Nephron progenitor cell (in vitro differentiated cells): ENCODE measurements at regions not wholly inside any gene's neighbourhood (a gene's known extent, or its start where the extent isn't known, plus 50 kb on each side); places are given as distances from the start of the nearest gene placed in this dataset.

Experiments used
- DNase-seq: peaks from one replicate; pipeline ENCODE4 v3.0.0; 2021
- H3K27ac Mint-ChIP-seq: 2 replicates; pipeline ENCODE4 v1.8.0; 2021; ENCODE audit warnings: mild to moderate bottlenecking, moderate library complexity, mixed read lengths
- H3K27me3 Mint-ChIP-seq: 2 replicates; pipeline ENCODE4 v1.8.0; 2021; ENCODE audit warnings: mild to moderate bottlenecking, low read depth, mixed read lengths; ENCODE audit not compliant: poor library complexity
- H3K36me3 Mint-ChIP-seq: 2 replicates; pipeline ENCODE4 v1.8.0; 2021; ENCODE audit warnings: low read depth, mixed read lengths
- H3K4me1 Mint-ChIP-seq: 2 replicates; pipeline ENCODE4 v1.8.0; 2021; ENCODE audit warnings: mixed read lengths
- H3K4me3 Mint-ChIP-seq: 2 replicates; pipeline ENCODE4 v1.8.0; 2021; ENCODE audit warnings: mild to moderate bottlenecking, moderate library complexity, mixed read lengths
- H3K9me3 Mint-ChIP-seq: 2 replicates; pipeline ENCODE4 v1.8.0; 2021; ENCODE audit warnings: mild to moderate bottlenecking, moderate library complexity, mixed read lengths
- TF ChIP-seq, protein P1 (sequence below): fragments of 200-600 bp; sonication (generic); IDR thresholded peaks from 2 replicates; pipeline ENCODE4 v1.5.0; 2021; ENCODE audit warnings: antibody characterized with exemption

DNA sequence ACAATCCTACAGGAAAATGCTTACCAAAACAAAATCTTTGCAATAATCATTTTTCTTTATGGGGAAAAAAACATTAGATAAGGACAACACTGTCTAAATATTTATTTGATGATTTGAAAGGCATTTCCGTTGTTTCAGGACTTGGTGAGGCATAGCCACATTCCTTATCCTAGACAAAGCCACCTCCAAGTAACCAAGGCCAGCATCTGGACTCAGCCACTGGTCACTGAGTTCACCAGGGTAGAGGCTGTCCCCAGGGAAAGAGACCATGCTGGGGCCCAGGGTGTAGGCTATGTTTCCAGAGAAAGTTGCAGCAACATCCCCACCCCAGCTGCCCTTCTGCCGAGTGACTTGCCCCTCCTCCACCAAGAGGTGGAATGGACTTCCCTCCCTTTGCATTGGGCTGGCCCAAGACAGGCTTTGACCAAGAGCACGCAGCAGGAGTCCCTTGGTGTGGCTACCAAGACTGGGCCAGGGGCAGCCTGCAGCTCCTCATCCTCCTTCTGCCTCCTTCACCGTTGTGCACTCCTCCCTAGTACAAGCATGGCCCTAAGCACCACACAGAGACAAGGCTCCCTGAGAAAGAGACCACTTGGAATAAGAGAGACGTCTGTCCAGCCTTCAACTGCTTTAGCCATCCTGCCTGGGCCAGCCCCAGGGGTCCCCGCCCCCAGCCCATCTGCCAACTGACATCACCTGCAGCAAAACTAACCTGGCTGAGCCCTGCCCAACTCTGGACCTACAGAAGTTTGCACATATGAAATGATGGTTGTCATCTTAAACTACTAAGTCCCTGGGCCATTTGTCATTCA lies 68.1 kb upstream of the SPIN1 start:
- Mint-ChIP-seq H3K4me1 (peaks cover 12% of the 10 kb centered on the region), H3K4me3 (no peak overlapping the region), H3K27me3 (peaks cover 3% of the 10 kb centered on the region), H3K36me3 (no peaks in the 10 kb centered on the region), H3K27ac (no peak overlapping the region), H3K9me3 (no peaks in the 10 kb centered on the region)
- TF ChIP-seq, protein P1, sequence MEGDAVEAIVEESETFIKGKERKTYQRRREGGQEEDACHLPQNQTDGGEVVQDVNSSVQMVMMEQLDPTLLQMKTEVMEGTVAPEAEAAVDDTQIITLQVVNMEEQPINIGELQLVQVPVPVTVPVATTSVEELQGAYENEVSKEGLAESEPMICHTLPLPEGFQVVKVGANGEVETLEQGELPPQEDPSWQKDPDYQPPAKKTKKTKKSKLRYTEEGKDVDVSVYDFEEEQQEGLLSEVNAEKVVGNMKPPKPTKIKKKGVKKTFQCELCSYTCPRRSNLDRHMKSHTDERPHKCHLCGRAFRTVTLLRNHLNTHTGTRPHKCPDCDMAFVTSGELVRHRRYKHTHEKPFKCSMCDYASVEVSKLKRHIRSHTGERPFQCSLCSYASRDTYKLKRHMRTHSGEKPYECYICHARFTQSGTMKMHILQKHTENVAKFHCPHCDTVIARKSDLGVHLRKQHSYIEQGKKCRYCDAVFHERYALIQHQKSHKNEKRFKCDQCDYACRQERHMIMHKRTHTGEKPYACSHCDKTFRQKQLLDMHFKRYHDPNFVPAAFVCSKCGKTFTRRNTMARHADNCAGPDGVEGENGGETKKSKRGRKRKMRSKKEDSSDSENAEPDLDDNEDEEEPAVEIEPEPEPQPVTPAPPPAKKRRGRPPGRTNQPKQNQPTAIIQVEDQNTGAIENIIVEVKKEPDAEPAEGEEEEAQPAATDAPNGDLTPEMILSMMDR = no peak
- no peak for DNase-seq

DNA sequence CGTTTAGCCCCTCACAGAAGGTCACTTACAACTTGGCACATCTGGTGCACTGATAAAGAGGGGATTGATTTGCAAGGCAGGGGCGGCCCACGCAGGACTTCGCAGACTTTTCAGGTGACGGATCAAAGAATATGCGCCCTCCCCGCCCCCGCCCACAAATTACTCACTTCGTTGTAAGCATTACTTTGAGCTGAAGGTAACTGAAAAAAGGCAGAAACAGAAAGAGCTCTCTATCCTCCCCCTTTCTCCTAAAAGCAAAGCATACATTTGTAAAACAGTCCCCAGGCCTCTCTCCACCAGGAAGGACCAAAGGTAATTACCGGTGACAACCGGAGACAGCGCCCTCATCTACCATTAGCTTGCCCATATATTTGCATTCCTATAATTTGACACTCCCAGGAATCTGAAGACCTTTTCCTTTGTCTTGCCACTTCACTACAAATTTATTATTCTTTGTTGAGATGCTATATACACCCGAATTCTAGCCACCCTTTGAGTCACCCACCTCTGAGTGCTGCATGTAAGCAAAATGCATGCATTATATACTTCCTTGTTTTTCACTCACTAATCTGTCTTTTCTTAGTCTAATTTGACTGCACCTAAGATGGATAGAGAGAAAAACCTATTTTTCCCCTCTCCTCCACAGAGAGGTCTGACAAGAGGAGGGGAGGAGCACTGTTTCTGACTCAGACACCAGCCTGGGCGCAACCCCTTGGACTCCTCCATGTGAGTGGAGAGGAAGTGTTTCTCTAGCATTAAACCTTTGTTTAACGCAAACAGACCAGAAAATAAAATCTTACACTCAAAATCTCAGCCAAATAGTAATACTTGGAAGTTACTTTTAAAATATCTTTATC lies 74.7 kb upstream of the SPIN1 start:
- peak; percentile 7 for DNase-seq
- no peaks in the 10 kb centered on the region for H3K9me3 Mint-ChIP-seq
- peaks cover 35% of the 10 kb centered on the region for H3K4me1 Mint-ChIP-seq
- no peaks in the 10 kb centered on the region for H3K36me3 Mint-ChIP-seq
- TF ChIP-seq, protein P1 = peak; percentile 21
- H3K27ac Mint-ChIP-seq = peak overlapping the region; percentile 68
- peaks cover 4% of the 10 kb centered on the region for H3K27me3 Mint-ChIP-seq
- H3K4me3 Mint-ChIP-seq = peak overlapping the region; percentile 25

DNA sequence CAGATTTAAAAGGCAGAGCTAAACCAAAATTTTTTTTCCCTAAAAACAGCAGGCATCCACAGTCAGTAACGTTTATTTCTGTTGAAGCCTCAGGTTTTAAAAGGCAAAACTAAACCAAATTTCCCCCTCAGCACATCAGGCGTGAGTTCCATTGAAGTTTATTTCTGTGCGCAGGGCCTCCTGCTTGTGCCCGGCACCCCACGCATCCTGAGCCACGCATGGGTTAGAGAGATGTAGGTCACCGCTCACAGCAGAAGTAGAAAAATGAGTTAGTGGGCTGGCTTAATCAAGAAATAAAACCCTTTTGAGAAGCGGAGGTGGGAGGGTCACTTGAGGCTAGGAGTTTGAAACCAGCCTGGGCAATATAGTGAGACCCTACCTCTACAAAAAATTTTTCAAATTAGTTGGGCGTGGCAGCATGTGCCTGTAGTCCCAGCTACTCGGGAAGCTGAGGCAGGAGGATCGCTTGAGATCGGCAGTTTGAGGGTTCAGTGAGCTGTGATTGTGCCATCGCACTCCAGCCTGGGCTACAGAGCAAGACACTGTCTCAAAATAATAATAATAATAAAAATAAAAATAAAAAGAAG lies 75.6 kb upstream of the SPIN1 start:
- Mint-ChIP-seq H3K4me1 (peaks cover 29% of the 10 kb centered on the region), H3K27me3 (peaks cover 7% of the 10 kb centered on the region), H3K4me3 (no peak overlapping the region), H3K27ac (peak overlapping the region; percentile 51), H3K36me3 (no peaks in the 10 kb centered on the region), H3K9me3 (no peaks in the 10 kb centered on the region)
- DNase-seq = no peak
- TF ChIP-seq, protein P1 = no peak

DNA sequence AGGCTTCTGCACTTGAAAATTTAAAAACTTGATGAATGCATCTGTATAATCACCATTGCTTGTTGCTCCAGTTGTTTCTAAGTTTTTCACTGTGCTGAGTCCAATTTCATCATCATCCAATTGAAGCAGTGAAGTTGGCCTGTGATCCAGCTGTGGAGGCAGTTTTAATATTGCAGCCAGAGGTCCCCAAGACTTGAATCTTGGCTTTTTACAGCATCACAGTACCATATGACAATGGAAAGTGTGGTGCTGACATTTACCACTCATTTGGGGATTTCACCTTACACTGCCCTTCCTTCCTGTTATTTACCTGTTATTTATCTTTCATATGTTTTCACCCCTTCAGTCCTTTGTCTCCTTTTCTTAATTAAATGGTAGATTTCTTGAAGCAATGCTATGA lies 76.2 kb upstream of the SPIN1 start:
- DNase-seq = no peak
- H3K27ac Mint-ChIP-seq = peak overlapping the region; percentile 51
- no peaks in the 10 kb centered on the region for H3K9me3 Mint-ChIP-seq
- TF ChIP-seq, protein P1 = no peak
- peaks cover 29% of the 10 kb centered on the region for H3K4me1 Mint-ChIP-seq
- no peaks in the 10 kb centered on the region for H3K36me3 Mint-ChIP-seq
- no peak overlapping the region for H3K4me3 Mint-ChIP-seq
- peaks cover 7% of the 10 kb centered on the region for H3K27me3 Mint-ChIP-seq

DNA sequence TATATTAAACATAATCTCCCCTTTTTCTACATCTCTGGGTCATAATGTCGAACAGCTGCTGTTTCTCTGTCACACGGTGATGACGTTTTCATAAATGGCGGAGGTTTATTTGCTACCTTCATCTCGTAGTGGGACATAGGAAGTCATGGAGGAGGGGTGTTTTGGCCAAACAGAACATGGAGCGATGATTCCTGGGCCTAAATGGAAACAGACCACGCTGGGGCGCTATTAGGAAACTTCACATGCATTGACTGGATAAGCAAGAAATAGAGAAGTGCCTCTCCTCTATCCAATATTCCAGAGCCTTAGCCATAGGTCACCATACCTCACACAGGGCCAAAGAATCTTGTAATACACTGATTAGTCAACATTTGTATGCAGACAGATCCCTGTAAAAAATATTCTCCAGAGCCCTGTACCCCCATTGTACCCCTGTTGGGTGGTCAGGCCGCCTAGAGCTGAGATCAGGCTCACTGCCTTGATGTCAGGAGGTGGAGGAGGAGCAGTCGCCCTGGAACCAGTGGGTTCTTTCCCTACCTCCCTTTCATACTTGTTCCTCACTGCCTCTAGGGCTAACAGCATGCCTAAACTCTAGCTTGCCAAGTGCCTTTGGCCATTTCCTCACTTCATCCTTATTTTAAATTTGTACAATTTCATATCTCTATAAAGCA lies 77.8 kb upstream of the SPIN1 start:
- no peak overlapping the region for H3K27ac Mint-ChIP-seq
- no peaks in the 10 kb centered on the region for H3K9me3 Mint-ChIP-seq

More for the DNA sequence above, 77.8 kb upstream of the SPIN1 start:
- Mint-ChIP-seq H3K4me1 (peaks cover 29% of the 10 kb centered on the region), H3K27me3 (peaks cover 7% of the 10 kb centered on the region), H3K36me3 (no peaks in the 10 kb centered on the region), H3K4me3 (no peak overlapping the region)
- TF ChIP-seq, protein P1 = no peak
- no peak for DNase-seq
